Activated naive CD4-positive, alpha-beta T cell treated with anti-CD3 and anti-CD28 coated beads, Interleukin-2, amount 10 ng/mL, durations not matched to agents 7 days and 5 days (primary cell): ENCODE measurements at regions not wholly inside any gene's neighbourhood (a gene's known extent, or its start where the extent isn't known, plus 50 kb on each side); places are given as distances from the start of the nearest gene placed in this dataset.
"Not testable (repeated sequence)": the region's sequence is repeated elsewhere in the genome, so short reads cannot be mapped to it uniquely, and the experiment has no call there.

ENCODE experiments used
- CTCF ChIA-PET: fragments of 350-600 bp; sonication (Branson Sonifier 250); formaldehyde crosslinking; loops from one replicate; lab custom pipeline; 2021; ENCODE audit warnings: antibody characterized with exemption; lab: Charles Lee
- DNase-seq: peaks from one replicate; pipeline ENCODE4 v3.0.0-alpha.2; 2020
- H3K27ac Mint-ChIP-seq: one replicate; pipeline ENCODE4 v1.8.0; 2021; ENCODE audit warnings: mild to moderate bottlenecking, moderate library complexity, mixed read lengths
- H3K27me3 Mint-ChIP-seq: one replicate; pipeline ENCODE4 v1.8.0; 2021; ENCODE audit warnings: mild to moderate bottlenecking, mixed read lengths
- H3K36me3 Mint-ChIP-seq: one replicate; pipeline ENCODE4 v1.8.0; 2021; ENCODE audit warnings: mixed read lengths
- H3K4me1 Mint-ChIP-seq: one replicate; pipeline ENCODE4 v1.8.0; 2021; ENCODE audit warnings: mixed read lengths
- H3K4me3 Mint-ChIP-seq: one replicate; pipeline ENCODE4 v1.8.0; 2021; ENCODE audit warnings: mild to moderate bottlenecking, moderate library complexity, mixed read lengths
- H3K9me3 Mint-ChIP-seq: one replicate; pipeline ENCODE4 v1.8.0; 2021; ENCODE audit warnings: mixed read lengths

DNA sequence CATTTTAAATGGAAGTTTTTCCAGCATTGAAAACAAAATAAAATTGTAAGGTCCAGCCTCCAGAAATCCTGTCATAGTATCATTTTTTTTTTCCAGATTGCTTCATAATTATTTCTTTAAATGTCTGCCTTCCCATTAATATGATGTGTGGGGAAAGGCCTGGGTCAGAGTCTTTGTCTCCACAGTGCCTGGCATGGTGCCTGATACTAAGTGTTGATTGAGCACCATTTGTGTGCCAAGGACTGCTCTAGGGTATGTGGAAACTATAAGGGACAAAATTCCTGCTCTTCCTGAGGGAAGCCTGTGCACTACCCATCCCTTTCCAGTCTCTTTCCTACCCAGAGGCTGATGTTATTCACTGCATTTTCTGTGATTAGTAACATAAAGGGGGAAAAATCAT, 53.1 kb upstream of the BEND4 start:
- no peaks in the 10 kb centered on the region for H3K27me3 Mint-ChIP-seq
- DNase-seq = no peak
- no peak overlapping the region for H3K27ac Mint-ChIP-seq
- no peaks in the 10 kb centered on the region for H3K9me3 Mint-ChIP-seq
- H3K4me1 Mint-ChIP-seq = no peaks in the 10 kb centered on the region
- H3K4me3 Mint-ChIP-seq = no peak overlapping the region
- CTCF ChIA-PET = no interaction called here
- no peaks in the 10 kb centered on the region for H3K36me3 Mint-ChIP-seq

DNA sequence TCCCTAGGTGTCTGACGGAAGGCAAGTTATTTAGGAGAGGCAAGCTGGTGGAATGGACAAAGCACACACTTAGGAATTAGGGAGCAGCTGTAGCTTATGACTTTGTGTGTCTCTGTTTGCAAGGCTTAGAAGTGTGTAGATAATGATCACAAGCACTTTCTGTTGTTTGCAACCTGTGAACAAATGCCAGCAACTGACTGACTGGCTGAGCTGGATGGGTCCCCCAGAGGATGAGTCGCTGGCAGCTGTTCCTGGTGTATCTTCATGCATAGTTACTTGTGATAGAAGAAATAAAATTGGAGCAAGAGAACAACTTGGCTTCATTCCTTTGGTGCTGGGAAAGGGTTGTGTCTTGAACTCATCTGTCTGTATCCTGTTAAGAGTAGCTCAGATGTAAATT, 64.2 kb upstream of the BEND4 start:
- H3K27ac Mint-ChIP-seq = no peak overlapping the region

DNA sequence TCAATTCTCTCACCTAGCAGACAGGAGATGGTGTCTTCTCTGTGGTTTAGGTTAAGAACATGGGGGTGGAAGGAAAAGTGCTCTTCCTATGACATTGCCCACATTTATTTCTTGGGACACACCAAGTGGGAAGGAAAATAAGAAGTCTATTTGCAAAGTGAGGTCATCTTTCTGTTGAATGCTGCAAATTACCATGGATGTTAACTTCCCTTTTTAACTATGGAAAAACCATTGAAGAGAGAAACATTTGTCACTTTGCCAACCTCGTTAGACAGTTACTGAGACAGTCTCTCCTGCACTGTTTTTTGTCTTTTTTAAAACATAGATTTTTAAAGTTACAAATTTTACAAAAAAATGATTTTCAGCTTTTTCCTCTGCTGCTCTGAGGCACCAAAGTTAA, 72.8 kb upstream of the BEND4 start:
- no peak overlapping the region for H3K4me3 Mint-ChIP-seq
- no peaks in the 10 kb centered on the region for H3K36me3 Mint-ChIP-seq
- H3K27me3 Mint-ChIP-seq = peaks cover 4% of the 10 kb centered on the region
- CTCF ChIA-PET = no interaction called here
- DNase-seq = no peak
- H3K9me3 Mint-ChIP-seq = no peaks in the 10 kb centered on the region
- no peak overlapping the region for H3K27ac Mint-ChIP-seq
- H3K4me1 Mint-ChIP-seq = no peaks in the 10 kb centered on the region

More for the DNA sequence above, 64.2 kb upstream of the BEND4 start:
- H3K36me3 Mint-ChIP-seq = no peaks in the 10 kb centered on the region
- no peak overlapping the region for H3K4me3 Mint-ChIP-seq
- CTCF ChIA-PET = no interaction called here
- no peaks in the 10 kb centered on the region for H3K9me3 Mint-ChIP-seq
- DNase-seq = no peak
- no peaks in the 10 kb centered on the region for H3K4me1 Mint-ChIP-seq
- H3K27me3 Mint-ChIP-seq = no peaks in the 10 kb centered on the region

DNA sequence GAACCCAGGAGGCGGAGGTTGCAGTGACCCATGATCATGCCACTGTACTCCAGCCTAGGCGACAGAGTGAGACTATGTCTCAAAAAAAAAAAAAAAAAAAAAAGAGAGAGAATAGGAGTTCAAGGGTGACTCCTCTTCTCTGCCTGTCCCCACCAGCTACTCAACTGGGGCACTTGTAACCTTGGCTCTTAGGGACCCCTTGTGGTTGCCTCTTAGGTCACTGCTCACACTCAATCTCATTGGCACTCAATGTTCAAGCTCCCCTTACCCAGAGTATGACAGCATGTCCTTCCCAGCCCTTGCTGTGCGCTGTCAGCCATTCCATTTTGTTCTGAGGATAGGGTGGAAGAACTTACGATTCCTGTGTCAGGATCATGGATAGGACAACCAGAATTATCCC, 82.4 kb upstream of the BEND4 start:
- Mint-ChIP-seq H3K27me3 (no peaks in the 10 kb centered on the region), H3K27ac (no peak overlapping the region), H3K9me3 (no peaks in the 10 kb centered on the region), H3K36me3 (no peaks in the 10 kb centered on the region), H3K4me1 (no peaks in the 10 kb centered on the region), H3K4me3 (no peak overlapping the region)
- DNase-seq = no peak
- CTCF ChIA-PET = interaction anchor here (0.8 kb wide), 1 partner anchor 634 kb away, joined by 3 read pairs; no protein-coding TSS in a partner anchor

DNA sequence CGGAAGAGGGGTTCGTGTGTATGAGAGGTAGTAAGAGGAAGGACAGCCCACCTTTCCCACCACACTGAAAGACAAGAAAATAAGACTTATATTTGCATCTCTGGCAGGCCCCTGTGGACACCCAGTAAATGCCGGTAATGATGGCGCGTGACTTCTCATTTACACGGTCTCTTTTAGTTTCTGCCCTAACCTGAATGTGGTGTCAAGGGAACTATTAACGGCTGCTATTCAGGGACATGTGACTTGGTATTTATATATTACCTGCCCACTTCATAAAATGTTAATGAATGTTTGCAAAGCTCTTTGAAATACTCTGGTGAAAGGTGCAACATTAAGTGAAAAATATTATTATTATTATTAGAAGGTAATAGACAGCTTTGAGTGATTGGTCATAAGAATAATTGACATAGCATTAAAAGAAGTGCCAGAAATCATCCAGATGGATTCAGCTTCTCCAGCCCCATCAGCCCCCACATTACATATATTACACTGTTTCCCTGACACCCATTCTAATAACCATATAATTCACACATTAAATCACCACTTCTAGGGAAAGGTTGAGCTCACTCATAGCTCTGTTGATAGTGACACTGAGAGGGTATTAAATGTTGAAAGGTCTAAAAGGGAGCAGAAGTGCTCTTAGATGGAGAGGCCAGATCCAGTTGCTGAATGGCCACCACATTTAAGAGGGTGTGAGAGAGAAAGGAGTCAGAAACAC, 83.0 kb upstream of the BEND4 start:
- no peak overlapping the region for H3K4me3 Mint-ChIP-seq
- no peaks in the 10 kb centered on the region for H3K27me3 Mint-ChIP-seq
- no peak for DNase-seq
- no peak overlapping the region for H3K27ac Mint-ChIP-seq
- CTCF ChIA-PET = interaction anchor here (0.7 to 0.8 kb wide), 2 partner anchors 14 to 633 kb away, joined by 3 read pairs; no protein-coding TSS in a partner anchor
- no peaks in the 10 kb centered on the region for H3K4me1 Mint-ChIP-seq
- H3K9me3 Mint-ChIP-seq = no peaks in the 10 kb centered on the region
- no peaks in the 10 kb centered on the region for H3K36me3 Mint-ChIP-seq

DNA sequence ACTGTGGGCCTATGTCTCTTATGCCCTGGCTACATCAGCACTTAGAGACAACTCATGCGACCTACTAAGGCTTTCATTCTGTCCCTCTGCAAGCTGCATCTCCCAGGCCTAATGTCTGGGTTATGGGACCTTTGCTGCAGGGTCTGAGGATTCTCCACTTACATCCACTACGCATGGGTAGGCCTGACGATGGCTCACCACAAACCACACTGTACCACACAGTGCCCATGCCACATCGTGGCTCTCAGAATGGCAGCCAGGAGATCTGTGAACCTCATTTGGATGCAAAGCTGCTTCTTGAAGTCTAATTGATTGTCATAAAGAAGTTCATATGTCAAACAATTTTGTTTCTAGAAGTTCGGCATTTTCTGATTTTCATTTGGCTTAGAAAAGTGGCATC, 84.6 kb upstream of the BEND4 start:
- DNase-seq = no peak
- H3K36me3 Mint-ChIP-seq = no peaks in the 10 kb centered on the region
- H3K9me3 Mint-ChIP-seq = no peaks in the 10 kb centered on the region
- H3K4me3 Mint-ChIP-seq = no peak overlapping the region
- H3K4me1 Mint-ChIP-seq = no peaks in the 10 kb centered on the region
- H3K27me3 Mint-ChIP-seq = no peaks in the 10 kb centered on the region
- CTCF ChIA-PET = interaction anchor here (0.6 kb wide), 1 partner anchor 301 kb away, joined by 3 read pairs; no protein-coding TSS in a partner anchor
- no peak overlapping the region for H3K27ac Mint-ChIP-seq

DNA sequence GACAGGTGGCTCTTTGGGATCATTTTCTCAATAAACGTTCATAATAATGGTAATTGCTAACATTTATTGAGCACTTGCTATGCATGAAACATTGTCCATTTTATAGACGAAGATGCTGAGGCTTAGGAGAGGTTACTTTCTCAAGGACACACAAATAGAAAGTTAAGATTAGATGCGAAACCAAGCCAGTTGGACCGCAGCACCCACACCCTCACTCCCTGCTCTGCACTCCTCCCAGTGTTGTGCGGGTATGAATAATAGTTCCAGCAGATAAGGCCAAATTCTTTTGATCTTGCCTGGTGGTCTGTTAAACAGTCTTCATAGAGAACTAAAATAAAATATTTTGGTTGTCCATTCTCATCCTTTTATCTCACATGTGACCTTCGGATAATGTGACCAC, 85.0 kb upstream of the BEND4 start:
- Mint-ChIP-seq H3K36me3 (no peaks in the 10 kb centered on the region), H3K27ac (no peak overlapping the region), H3K9me3 (no peaks in the 10 kb centered on the region), H3K4me1 (no peaks in the 10 kb centered on the region), H3K27me3 (no peaks in the 10 kb centered on the region), H3K4me3 (no peak overlapping the region)
- CTCF ChIA-PET = interaction anchor here (0.6 kb wide), 1 partner anchor 301 kb away, joined by 3 read pairs; no protein-coding TSS in a partner anchor
- no peak for DNase-seq

DNA sequence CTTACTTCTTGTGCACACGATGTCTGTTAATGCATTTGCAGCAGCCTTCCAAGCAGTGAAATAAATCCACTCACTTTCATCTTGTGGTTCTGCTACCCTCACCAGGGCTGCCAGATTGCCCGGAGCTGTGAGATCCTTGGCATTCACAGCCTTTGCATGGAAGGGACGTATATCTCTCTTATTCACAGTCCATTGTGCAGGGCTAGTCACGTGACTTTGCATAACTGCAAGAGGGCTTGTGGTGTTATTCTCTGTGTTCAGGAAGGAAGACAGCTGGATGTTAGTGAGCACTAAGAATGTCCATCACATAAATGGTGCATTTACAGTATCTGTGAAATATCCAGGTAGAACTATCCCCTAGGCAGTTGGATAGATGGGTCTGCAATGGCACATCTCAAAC, 96.5 kb upstream of the BEND4 start:
- Mint-ChIP-seq H3K27me3 (peaks cover 4% of the 10 kb centered on the region), H3K4me3 (no peak overlapping the region), H3K4me1 (no peaks in the 10 kb centered on the region), H3K36me3 (no peaks in the 10 kb centered on the region), H3K9me3 (no peaks in the 10 kb centered on the region), H3K27ac (no peak overlapping the region)
- CTCF ChIA-PET = interaction anchor here (0.9 kb wide), 1 partner anchor 97 kb away, joined by 3 read pairs; the partner anchor contains the start of gene BEND4
- no peak for DNase-seq

DNA sequence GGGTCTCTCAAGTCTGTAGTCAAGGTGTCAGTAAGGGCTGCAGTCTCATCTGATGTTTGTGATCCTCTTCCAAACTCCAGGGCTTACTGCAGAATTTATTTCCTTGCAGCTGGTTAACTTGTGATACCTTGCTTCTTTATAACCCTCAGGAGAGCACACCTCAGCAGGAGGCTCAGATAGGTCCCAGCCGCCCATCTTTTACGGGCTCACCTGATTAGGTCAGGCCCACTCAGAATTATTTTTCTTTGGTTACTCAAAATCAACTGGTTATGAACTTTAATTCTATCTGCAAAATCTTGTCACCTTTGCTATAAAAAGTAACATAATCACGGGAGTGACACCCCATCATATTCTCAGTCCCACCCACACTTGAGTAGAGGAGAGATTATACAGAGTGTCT, 99.9 kb upstream of the BEND4 start:
- Mint-ChIP-seq H3K4me1 (no peaks in the 10 kb centered on the region), H3K4me3 (no peak overlapping the region), H3K27me3 (peaks cover 2% of the 10 kb centered on the region), H3K27ac (no peak overlapping the region), H3K9me3 (no peaks in the 10 kb centered on the region), H3K36me3 (no peaks in the 10 kb centered on the region)
- CTCF ChIA-PET = no interaction called here
- no peak for DNase-seq

DNA sequence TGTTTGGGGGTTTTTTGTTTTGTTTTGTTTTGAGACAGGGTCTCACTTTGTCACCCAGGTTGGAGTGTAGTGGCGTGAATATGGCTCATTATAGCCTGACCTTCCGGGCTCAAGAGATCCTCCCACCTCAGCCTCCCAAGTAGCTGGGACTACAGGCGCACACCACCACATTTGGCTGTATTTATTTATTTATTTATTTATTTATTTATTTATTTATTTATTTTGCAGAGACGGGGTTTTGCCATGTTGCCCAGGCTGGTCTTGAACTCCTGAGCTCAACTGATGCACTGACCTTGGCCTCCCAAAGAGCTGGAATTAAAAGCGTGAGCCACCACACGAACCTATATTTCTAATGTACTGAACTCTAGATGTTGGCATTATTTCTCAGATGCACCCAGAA, 105.2 kb upstream of the BEND4 start:
- H3K9me3 Mint-ChIP-seq, H3K27ac Mint-ChIP-seq, H3K27me3 Mint-ChIP-seq, CTCF ChIA-PET, H3K4me3 Mint-ChIP-seq, H3K36me3 Mint-ChIP-seq, DNase-seq, H3K4me1 Mint-ChIP-seq: not testable (repeated sequence)

DNA sequence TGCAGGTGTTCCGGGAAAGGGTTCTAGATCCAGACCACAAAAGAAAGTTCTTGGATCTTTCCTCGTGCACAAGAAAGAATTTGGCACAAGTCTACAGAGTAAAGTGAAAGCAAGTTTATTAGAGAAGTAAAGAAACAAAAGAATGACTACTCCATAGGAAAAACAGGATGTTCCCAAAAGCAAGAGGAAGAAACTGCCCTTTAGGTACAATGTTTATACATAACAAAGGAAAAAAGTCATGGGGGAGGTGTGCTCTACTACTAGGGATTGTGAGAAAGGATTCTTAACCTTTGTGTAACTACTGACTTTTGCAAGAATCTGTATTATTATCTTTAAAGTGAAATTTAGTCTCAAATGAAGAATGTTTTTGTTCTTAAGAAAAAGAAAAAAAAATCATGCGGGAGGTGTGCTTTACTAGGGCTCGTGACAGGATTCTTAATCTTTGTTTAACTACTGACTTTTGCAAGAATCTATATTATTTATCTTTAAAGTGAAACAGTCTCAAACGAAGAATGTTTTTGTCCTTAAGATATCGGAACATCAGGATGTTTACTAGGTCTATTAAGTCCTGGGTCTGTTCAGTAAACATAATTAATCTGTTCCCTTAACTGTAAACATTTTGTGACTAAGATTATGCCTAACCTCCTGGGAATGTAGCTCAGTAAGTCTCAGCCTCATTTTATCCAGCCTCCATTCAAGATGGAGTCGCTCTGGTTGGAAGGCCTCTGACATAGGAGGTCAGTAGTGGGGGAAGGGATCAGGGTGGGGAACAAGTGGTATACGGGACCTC, 110.4 kb upstream of the BEND4 start:
- no peak overlapping the region for H3K27ac Mint-ChIP-seq
- no peak overlapping the region for H3K4me3 Mint-ChIP-seq
- no peak for DNase-seq
- no peaks in the 10 kb centered on the region for H3K27me3 Mint-ChIP-seq
- CTCF ChIA-PET = no interaction called here
- H3K9me3 Mint-ChIP-seq = no peaks in the 10 kb centered on the region
- no peaks in the 10 kb centered on the region for H3K4me1 Mint-ChIP-seq
- no peaks in the 10 kb centered on the region for H3K36me3 Mint-ChIP-seq

DNA sequence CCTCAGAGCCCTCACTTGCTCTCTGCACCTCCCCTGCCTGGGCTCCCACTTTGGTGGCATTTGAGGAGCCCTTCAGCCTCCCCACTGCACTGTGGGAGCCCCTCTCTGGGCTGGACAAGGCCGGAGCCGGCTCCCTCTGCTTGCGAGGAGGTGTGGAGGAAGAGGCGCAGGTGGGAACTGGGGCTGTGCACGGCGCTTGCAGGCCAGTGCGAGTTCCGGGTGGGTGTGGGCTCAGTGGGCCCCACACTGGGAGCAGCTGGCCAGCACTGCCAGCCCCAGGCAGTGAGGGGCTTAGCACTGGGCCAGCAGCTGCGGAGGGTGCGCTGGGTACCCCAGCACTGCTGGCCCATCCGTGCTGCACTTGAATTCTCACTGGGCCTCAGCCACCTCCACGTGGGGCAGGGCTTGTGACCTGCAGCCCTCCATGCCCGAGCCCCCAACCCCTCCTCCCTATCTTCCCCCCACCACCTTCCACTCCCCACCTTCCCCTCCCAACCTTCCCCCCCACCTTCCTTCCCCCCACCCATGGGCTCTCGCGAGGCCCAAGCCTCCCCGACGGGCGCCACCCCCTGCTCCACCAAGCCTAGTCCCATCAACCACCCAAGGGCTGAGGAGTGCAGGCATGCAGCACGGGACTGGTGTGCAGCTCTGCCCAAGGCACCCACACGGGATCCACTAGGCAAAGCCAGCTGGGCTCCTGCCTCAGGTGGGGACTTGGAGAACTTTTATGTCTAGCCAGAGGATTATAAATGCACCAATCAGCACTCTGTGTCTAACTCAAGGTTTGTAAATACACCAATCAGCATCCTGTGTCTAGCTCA, 113.5 kb upstream of the BEND4 start:
- no peaks in the 10 kb centered on the region for H3K36me3 Mint-ChIP-seq
- no peaks in the 10 kb centered on the region for H3K27me3 Mint-ChIP-seq
- H3K4me3 Mint-ChIP-seq = no peak overlapping the region
- no peaks in the 10 kb centered on the region for H3K9me3 Mint-ChIP-seq
- no peaks in the 10 kb centered on the region for H3K4me1 Mint-ChIP-seq
- DNase-seq = no peak
- no peak overlapping the region for H3K27ac Mint-ChIP-seq
- CTCF ChIA-PET = no interaction called here

DNA sequence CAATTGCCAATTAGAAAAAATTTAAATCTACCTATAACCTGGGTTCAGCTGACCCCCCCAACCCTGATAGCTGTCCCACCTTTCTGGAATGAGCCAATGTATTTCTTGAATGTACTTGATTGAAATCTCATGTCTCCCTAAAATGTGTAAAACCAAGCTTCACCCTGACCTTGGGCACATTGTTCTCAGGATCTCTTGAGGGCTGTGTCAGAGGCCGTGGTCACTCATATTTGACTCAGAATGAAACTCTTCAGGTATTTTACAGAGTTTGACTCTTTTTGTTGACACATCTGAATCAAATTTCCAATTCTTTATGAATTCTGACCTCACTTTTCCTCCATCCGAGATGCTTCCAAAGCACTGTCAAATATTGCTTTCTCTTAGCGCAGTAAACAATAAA, 115.3 kb upstream of the BEND4 start:
- DNase-seq = no peak
- Mint-ChIP-seq H3K36me3 (no peaks in the 10 kb centered on the region), H3K27ac (no peak overlapping the region), H3K4me1 (no peaks in the 10 kb centered on the region), H3K27me3 (no peaks in the 10 kb centered on the region), H3K4me3 (no peak overlapping the region), H3K9me3 (no peaks in the 10 kb centered on the region)
- CTCF ChIA-PET = no interaction called here

DNA sequence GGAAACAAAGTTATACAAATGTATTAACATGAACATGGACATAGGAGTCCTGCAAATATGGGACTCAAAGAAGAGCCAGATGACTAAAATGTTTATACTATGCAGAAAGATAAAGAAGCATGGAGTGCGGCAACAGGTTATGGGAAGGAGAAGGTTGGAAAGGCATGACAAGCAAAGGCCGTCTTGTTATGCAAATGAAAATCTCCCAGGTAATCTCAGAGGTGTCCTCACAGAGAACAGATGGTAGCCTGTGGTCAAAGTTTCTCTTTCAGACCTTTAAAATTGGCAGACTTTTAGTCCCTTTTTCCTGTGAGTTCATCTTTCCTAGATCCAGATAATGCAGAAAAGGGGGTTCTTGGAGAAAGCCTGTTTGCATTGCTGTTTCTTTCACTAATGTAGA, 116.4 kb upstream of the BEND4 start:
- no peaks in the 10 kb centered on the region for H3K27me3 Mint-ChIP-seq
- no peak for DNase-seq
- no peaks in the 10 kb centered on the region for H3K36me3 Mint-ChIP-seq
- no peaks in the 10 kb centered on the region for H3K4me1 Mint-ChIP-seq
- H3K4me3 Mint-ChIP-seq = no peak overlapping the region
- H3K9me3 Mint-ChIP-seq = no peaks in the 10 kb centered on the region
- no peak overlapping the region for H3K27ac Mint-ChIP-seq
- CTCF ChIA-PET = no interaction called here
